Panc1 (cell line): ENCODE measurements at regions not wholly inside any gene's neighbourhood (a gene's known extent, or its start where the extent isn't known, plus 50 kb on each side); places are given as distances from the start of the nearest gene placed in this dataset.

Experiments used
- ATAC-seq: fragments of 200-7000 bp; cut with Tn5 transposase; 2 replicates; pipeline ENCODE4 v1.9.1; 2020; ENCODE audit warnings: mild to moderate bottlenecking, moderate library complexity
- BruUV-seq: library from RNA; stranded (reverse); fragments of 400-500 nt; replicated peaks from 2 replicates; lab custom pipeline; 2021; lab: Mats Ljungman, UMichigan
- CTCF ChIA-PET: fragments of 300-600 bp; sonication (Branson Sonifier 250); formaldehyde crosslinking; loops from one replicate; lab custom pipeline; 2022; ENCODE audit warnings: antibody characterized with exemption; lab: Charles Lee
- POLR2A ChIA-PET: fragments of 300-600 bp; sonication (Branson Sonifier 250); formaldehyde crosslinking; loops from one replicate; lab custom pipeline; 2022; ENCODE audit warnings: antibody characterized with exemption; lab: Charles Lee
- DNase-seq: peaks from one replicate; pipeline ENCODE4 v3.0.0-alpha.2; 2010; ENCODE audit warnings: low read depth, low spot score
- H3K27ac ChIP-seq: 2 replicates; pipeline ENCODE4 v1.5.1; 2011; ENCODE audit warnings: mild to moderate bottlenecking, low read length, inconsistent platforms
- H3K27me3 ChIP-seq: fragments of 200-500 bp; sonication (Bioruptor generic); 2 replicates; pipeline ENCODE4 v1.6.0; 2014; ENCODE audit warnings: low read length, inconsistent platforms; ENCODE audit not compliant: control insufficient read depth, insufficient read depth
- H3K36me3 ChIP-seq: fragments of 200-500 bp; sonication (Bioruptor generic); 2 replicates; pipeline ENCODE4 v1.5.1; 2014; ENCODE audit warnings: inconsistent platforms, mild to moderate bottlenecking, low read length, moderate library complexity; ENCODE audit not compliant: control insufficient read depth, insufficient read depth
- H3K4me1 ChIP-seq: 2 replicates; pipeline ENCODE4 v1.5.1; 2011; ENCODE audit warnings: inconsistent platforms, mild to moderate bottlenecking, low read length, moderate library complexity; ENCODE audit not compliant: control insufficient read depth, insufficient read depth
- H3K4me3 ChIP-seq, 2 experiments: 2 replicates each; pipeline ENCODE4 v1.5.1; 2011 to 2012; ENCODE audit warnings: low read depth in 2 of 2, low read length in 2 of 2, mild to moderate bottlenecking in 2 of 2, inconsistent platforms in 1 of 2, moderate library complexity in 1 of 2
- H3K9me3 ChIP-seq: fragments of 200-500 bp; sonication (Bioruptor generic); 2 replicates; pipeline ENCODE4 v1.5.1; 2014; ENCODE audit warnings: low read depth, mild to moderate bottlenecking, inconsistent platforms, low read length, moderate library complexity; ENCODE audit not compliant: control insufficient read depth, insufficient read depth
- CTCF ChIP-seq: fragments of 450-650 bp; IDR thresholded peaks from 2 replicates; pipeline ENCODE4 v1.5.1; 2017; ENCODE audit warnings: mild to moderate bottlenecking
- POLR2AphosphoS5 ChIP-seq: IDR thresholded peaks from 2 replicates; pipeline ENCODE4 v1.6.1; 2012; ENCODE audit warnings: mild to moderate bottlenecking, low read depth, low read length, moderate library complexity
- REST ChIP-seq, 2 experiments: IDR thresholded peaks; 2 replicates each; pipeline ENCODE4 v1.6.1; 2011 to 2012; ENCODE audit warnings: low read depth in 2 of 2, control low read depth in 1 of 2, low read length in 1 of 2, mild to moderate bottlenecking in 1 of 2, moderate library complexity in 1 of 2; ENCODE audit not compliant: insufficient read depth in 1 of 2
- SIN3A ChIP-seq: IDR thresholded peaks from 2 replicates; pipeline ENCODE4 v1.6.1; 2012; ENCODE audit warnings: low read depth, mild to moderate bottlenecking, low read length, moderate library complexity, borderline replicate concordance; ENCODE audit not compliant: insufficient read depth
- TCF7L2 ChIP-seq: IDR thresholded peaks from 2 replicates; pipeline ENCODE4 v1.6.1; 2011; ENCODE audit warnings: mild to moderate bottlenecking, low read depth, low read length, inconsistent platforms
- in situ Hi-C: cut with HindIII; loops from 2 replicates; pipeline ENCODE4 v1.10.0; 2016; ENCODE audit warnings: low sequenced_read_pairs, low pct_unique_long_range_greater_than_20kb
- intact Hi-C: fragments of 100-400 bp; cut with micrococcal nuclease; formaldehyde crosslinking; loops from one replicate; pipeline ENCODE4 v1.10.0; 2022; ENCODE audit not compliant: unreplicated experiment

- intact Hi-C loops = loop anchor here (10.0 kb wide), 1 partner anchor 1029 kb away; no protein-coding TSS in a partner anchor
- no peaks in the 10 kb centered on the region for H3K4me1 ChIP-seq
- BruUV-seq = no TSS peak
- H3K9me3 ChIP-seq = no peaks in the 10 kb centered on the region
- POLR2A ChIA-PET = no interaction called here
- H3K36me3 ChIP-seq = no peaks in the 10 kb centered on the region
- H3K4me3 ChIP-seq = no peak overlapping the region
- H3K27ac ChIP-seq = no peak overlapping the region
- peak; percentile 4 for DNase-seq
- CTCF ChIA-PET = interaction anchor here (0.6 kb wide), 1 partner anchor 1031 kb away, joined by 3 read pairs; no protein-coding TSS in a partner anchor
- no peaks in the 10 kb centered on the region for H3K27me3 ChIP-seq
- TF ChIP-seq SIN3A = no peak
- TF ChIP-seq CTCF = peak; percentile 52
- peak; percentile 80; the same call in 1 of the 2 replicates for ATAC-seq
- in situ Hi-C loops = no loop called here
These were observed 910.4 kb upstream of the GYPC start for GRCh38 chr2:125745514-125745913.

- TF ChIP-seq CTCF = no peak
- TF ChIP-seq POLR2AphosphoS5 = no peak
- TF ChIP-seq SIN3A = no peak
- no peak for TF ChIP-seq REST (IDR thresholded peaks at IDR 0.05; ENCODE audit: insufficient read depth in 1 of 2, low read depth in 2 of 2, low read length in 1 of 2)
- TF ChIP-seq TCF7L2 = no peak
- no TSS peak for BruUV-seq
- DNase-seq = no peak
- no peaks in the 10 kb centered on the region for H3K4me1 ChIP-seq
- POLR2A ChIA-PET = no interaction called here
- in situ Hi-C loops (no loop called here), intact Hi-C loops (loop anchor here (10.0 kb wide), 1 partner anchor 1028 kb away; no protein-coding TSS in a partner anchor)
- no peaks in the 10 kb centered on the region for H3K9me3 ChIP-seq
- CTCF ChIA-PET = no interaction called here
- H3K4me3 ChIP-seq = no peak overlapping the region
- no peak overlapping the region for H3K27ac ChIP-seq
- ATAC-seq = no peak
- no peaks in the 10 kb centered on the region for H3K36me3 ChIP-seq
- H3K27me3 ChIP-seq = no peaks in the 10 kb centered on the region
These were observed 909.4 kb upstream of the GYPC start for GRCh38 chr2:125746321-125747164.
